Natural killer cell (primary cell): ENCODE measurements at regions not wholly inside any gene's neighbourhood (a gene's known extent, or its start where the extent isn't known, plus 50 kb on each side); places are given as distances from the start of the nearest gene placed in this dataset.

Experiments used
- ATAC-seq, 3 donors: fragments of 150-1000 bp in 2 of 3; fragments of 200-7000 bp in 1 of 3; cut with Tn5 transposase; 1 replicate in 1 of 3; 2 replicates in 2 of 3; pipeline ENCODE4 v1.10.0; 2021; ENCODE audit warnings: mild to moderate bottlenecking in 2 of 3, moderate library complexity in 2 of 3
- DNase-seq, 2 donors: peaks; one replicate each; pipeline versions ENCODE4 v3.0.0 to v3.0.0-alpha.2; 2013 to 2021; ENCODE audit warnings: mixed read lengths in 1 of 2
- H3K27ac ChIP-seq: one replicate; pipeline ENCODE4 v1.5.1; 2013; ENCODE audit warnings: mild to moderate bottlenecking, low read length
- H3K27me3 ChIP-seq: one replicate; pipeline ENCODE4 v1.6.1; 2013; ENCODE audit warnings: low read length; ENCODE audit not compliant: control insufficient read depth, insufficient read depth
- H3K36me3 ChIP-seq: one replicate; pipeline ENCODE4 v1.6.1; 2013; ENCODE audit warnings: low read length; ENCODE audit not compliant: control insufficient read depth, insufficient read depth
- H3K4me1 ChIP-seq: one replicate; pipeline ENCODE4 v1.6.1; 2013; ENCODE audit warnings: low read length; ENCODE audit not compliant: control insufficient read depth, insufficient read depth
- H3K4me3 ChIP-seq: one replicate; pipeline ENCODE4 v1.5.1; 2013; ENCODE audit warnings: low read length
- H3K9me3 ChIP-seq: one replicate; pipeline ENCODE4 v1.6.1; 2013; ENCODE audit warnings: low read length; ENCODE audit not compliant: control insufficient read depth, insufficient read depth
- H3K27ac Mint-ChIP-seq, 2 donors: one replicate each; pipeline ENCODE4 v1.8.0; 2022; ENCODE audit warnings: mild to moderate bottlenecking in 2 of 2, mixed read lengths in 2 of 2, moderate library complexity in 1 of 2
- H3K27me3 Mint-ChIP-seq, 2 donors: one replicate each; pipeline ENCODE4 v1.8.0; 2022; ENCODE audit warnings: low read depth in 2 of 2, mixed read lengths in 2 of 2
- H3K36me3 Mint-ChIP-seq: one replicate; pipeline ENCODE4 v1.8.0; 2022; ENCODE audit warnings: mixed read lengths
- H3K4me1 Mint-ChIP-seq, 2 donors: one replicate each; pipeline ENCODE4 v1.8.0; 2022; ENCODE audit warnings: mixed read lengths in 2 of 2
- H3K4me3 Mint-ChIP-seq: one replicate; pipeline ENCODE4 v1.8.0; 2022; ENCODE audit warnings: mild to moderate bottlenecking, moderate library complexity, mixed read lengths
- H3K9me3 Mint-ChIP-seq, 2 donors: one replicate each; pipeline ENCODE4 v1.8.0; 2022; ENCODE audit warnings: mixed read lengths in 2 of 2
- WGBS: methylation state at CpG from one replicate; pipeline ENCODE4 v1.1.7; 2013; ENCODE audit warnings: missing lambda C conversion rate; ENCODE audit not compliant: insufficient coverage; 5-methylcytosine and 5-hydroxymethylcytosine counted together
- intact Hi-C: fragments of 100-400 bp; cut with micrococcal nuclease; formaldehyde crosslinking; loops from one replicate; pipeline ENCODE4 v1.14.2; 2022
- TF ChIP-seq, protein P1 (sequence below): fragments of 200-600 bp; IDR thresholded peaks from one replicate; pipeline ENCODE4 v1.8.0; 2022; ENCODE audit warnings: antibody characterized with exemption

- no peak for ATAC-seq
These were observed 68.4 kb upstream of the SORL1 start for GRCh38 chr11:121383716-121384115.

GRCh38 chr11:121385688-121386087 is 66.4 kb upstream of the SORL1 start:
- DNase-seq (no peak), ATAC-seq (no peak)
- 54% methylated on average over 1 of the region's 1 CpG for WGBS
- Mint-ChIP-seq H3K4me1 (no peaks in the 10 kb centered on the region), H3K36me3 (no peaks in the 10 kb centered on the region), H3K9me3 (no peaks in the 10 kb centered on the region), H3K27me3 (peaks cover 0 to 3% of the 10 kb centered on the region in 2 donors), H3K27ac (no peak overlapping the region), H3K4me3 (no peak overlapping the region)
- Histone ChIP-seq H3K4me3 (no peak overlapping the region), H3K9me3 (no peaks in the 10 kb centered on the region), H3K27ac (no peak overlapping the region), H3K27me3 (no peaks in the 10 kb centered on the region), H3K36me3 (no peaks in the 10 kb centered on the region), H3K4me1 (no peaks in the 10 kb centered on the region)
- TF ChIP-seq, protein P1, sequence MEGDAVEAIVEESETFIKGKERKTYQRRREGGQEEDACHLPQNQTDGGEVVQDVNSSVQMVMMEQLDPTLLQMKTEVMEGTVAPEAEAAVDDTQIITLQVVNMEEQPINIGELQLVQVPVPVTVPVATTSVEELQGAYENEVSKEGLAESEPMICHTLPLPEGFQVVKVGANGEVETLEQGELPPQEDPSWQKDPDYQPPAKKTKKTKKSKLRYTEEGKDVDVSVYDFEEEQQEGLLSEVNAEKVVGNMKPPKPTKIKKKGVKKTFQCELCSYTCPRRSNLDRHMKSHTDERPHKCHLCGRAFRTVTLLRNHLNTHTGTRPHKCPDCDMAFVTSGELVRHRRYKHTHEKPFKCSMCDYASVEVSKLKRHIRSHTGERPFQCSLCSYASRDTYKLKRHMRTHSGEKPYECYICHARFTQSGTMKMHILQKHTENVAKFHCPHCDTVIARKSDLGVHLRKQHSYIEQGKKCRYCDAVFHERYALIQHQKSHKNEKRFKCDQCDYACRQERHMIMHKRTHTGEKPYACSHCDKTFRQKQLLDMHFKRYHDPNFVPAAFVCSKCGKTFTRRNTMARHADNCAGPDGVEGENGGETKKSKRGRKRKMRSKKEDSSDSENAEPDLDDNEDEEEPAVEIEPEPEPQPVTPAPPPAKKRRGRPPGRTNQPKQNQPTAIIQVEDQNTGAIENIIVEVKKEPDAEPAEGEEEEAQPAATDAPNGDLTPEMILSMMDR: no peak
- intact Hi-C loops: no loop called here

More at GRCh38 chr11:121383716-121384115, 68.4 kb upstream of the SORL1 start:
- TF ChIP-seq, protein P1: no peak
- Histone ChIP-seq H3K4me3 (no peak overlapping the region), H3K27ac (no peak overlapping the region), H3K9me3 (no peaks in the 10 kb centered on the region), H3K36me3 (no peaks in the 10 kb centered on the region), H3K27me3 (no peaks in the 10 kb centered on the region), H3K4me1 (no peaks in the 10 kb centered on the region)
- no peaks in the 10 kb centered on the region for H3K9me3 Mint-ChIP-seq
- no peaks in the 10 kb centered on the region for H3K4me1 Mint-ChIP-seq
- no peaks in the 10 kb centered on the region for H3K27me3 Mint-ChIP-seq
- no peak for DNase-seq
- 87% methylated on average over 4 of the region's 4 CpGs for WGBS
- H3K27ac Mint-ChIP-seq: no peak overlapping the region
- no peaks in the 10 kb centered on the region for H3K36me3 Mint-ChIP-seq
- intact Hi-C loops: no loop called here
- H3K4me3 Mint-ChIP-seq: no peak overlapping the region
